ENCODE measurements at regions not wholly inside any gene's neighbourhood (a gene's known extent, or its start where the extent isn't known, plus 50 kb on each side); places are given as distances from the start of the nearest gene placed in this dataset.

DNA sequence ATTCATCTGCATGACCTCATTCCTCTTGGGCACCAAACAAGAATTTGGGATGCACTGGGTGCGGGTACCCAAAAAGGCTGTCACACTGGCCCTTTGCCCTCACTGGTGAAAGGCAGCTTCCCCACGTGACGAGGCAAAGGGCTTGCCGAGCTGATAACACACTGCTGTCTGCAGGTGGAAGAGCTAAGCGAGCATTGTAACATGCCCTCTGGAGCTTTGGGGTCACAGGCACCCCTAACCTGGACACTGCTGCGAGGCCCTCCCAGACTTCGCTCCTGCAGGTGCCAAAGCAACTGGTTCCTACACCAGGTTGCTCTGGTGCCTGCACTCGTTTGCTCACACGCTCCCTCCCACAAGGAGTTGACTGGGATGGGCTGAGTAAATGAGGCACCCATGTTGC is 1595.7 kb downstream of the HACE1 start:
- H3K27ac ChIP-seq, result no peak overlapping the region
- TF ChIP-seq, protein P1, sequence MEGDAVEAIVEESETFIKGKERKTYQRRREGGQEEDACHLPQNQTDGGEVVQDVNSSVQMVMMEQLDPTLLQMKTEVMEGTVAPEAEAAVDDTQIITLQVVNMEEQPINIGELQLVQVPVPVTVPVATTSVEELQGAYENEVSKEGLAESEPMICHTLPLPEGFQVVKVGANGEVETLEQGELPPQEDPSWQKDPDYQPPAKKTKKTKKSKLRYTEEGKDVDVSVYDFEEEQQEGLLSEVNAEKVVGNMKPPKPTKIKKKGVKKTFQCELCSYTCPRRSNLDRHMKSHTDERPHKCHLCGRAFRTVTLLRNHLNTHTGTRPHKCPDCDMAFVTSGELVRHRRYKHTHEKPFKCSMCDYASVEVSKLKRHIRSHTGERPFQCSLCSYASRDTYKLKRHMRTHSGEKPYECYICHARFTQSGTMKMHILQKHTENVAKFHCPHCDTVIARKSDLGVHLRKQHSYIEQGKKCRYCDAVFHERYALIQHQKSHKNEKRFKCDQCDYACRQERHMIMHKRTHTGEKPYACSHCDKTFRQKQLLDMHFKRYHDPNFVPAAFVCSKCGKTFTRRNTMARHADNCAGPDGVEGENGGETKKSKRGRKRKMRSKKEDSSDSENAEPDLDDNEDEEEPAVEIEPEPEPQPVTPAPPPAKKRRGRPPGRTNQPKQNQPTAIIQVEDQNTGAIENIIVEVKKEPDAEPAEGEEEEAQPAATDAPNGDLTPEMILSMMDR (IDR thresholded peaks at IDR 0.05), result no peak
- TF ChIP-seq ZFX (IDR thresholded peaks at IDR 0.05; ENCODE audit: borderline replicate concordance), result no peak

GRCh38 chr6:103255132-103255531 is 1604.6 kb downstream of the HACE1 start:
- TF ChIP-seq ZFX (IDR thresholded peaks at IDR 0.05; ENCODE audit: borderline replicate concordance), result no peak
- TF ChIP-seq, protein P1 (IDR thresholded peaks at IDR 0.05), result no peak
- no peak overlapping the region for H3K27ac ChIP-seq

GRCh38 chr6:103236923-103237322 is 1622.8 kb downstream of the HACE1 start:
- no peak overlapping the region for H3K27ac ChIP-seq
- TF ChIP-seq ZFX (IDR thresholded peaks at IDR 0.05; ENCODE audit: borderline replicate concordance), result no peak
- TF ChIP-seq, protein P1 (IDR thresholded peaks at IDR 0.05), result no peak

DNA sequence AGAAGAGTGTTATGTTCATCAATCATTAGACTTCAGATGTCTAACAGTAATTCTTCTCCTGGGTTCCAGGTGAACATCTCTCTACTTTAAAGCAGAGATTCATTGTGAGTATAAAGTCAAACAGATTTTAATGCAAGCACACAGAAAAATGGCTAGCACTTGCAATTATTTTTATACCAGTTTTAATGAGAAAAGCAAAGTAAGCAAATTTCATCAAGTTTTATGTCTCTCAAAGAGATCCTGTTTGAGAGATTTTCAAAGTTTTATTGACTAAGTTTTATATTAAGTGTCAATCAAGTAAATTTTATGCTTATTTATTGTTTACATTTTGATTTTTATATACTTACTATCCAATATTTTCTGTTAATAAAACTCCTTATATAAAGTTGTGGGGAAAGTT is 1628.5 kb downstream of the HACE1 start:
- no peak overlapping the region for H3K27ac ChIP-seq
- TF ChIP-seq ZFX (IDR thresholded peaks at IDR 0.05; ENCODE audit: borderline replicate concordance), result no peak
- TF ChIP-seq, protein P1 (IDR thresholded peaks at IDR 0.05), result no peak

DNA sequence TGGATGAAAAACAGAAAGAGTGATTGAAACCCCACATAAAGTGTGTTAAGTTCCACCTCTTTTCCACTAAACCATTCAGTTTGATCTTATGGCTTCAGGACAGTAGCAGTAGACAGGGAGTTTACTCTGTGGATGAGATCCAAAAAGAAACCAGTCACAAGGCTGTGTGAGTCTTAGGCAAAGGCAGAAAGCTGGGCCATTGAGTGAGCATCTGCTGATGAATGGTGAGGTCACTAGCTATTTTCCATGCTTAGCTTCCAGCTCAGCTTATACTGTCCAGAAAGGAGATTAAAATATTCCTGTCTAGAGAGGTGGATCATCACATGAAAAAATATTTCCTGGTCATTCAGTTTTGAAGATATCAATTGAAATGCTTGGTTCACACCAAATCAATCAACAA is 1643.9 kb downstream of the HACE1 start:
- TF ChIP-seq, protein P1 (IDR thresholded peaks at IDR 0.05), result no peak
- no peak for TF ChIP-seq ZFX (IDR thresholded peaks at IDR 0.05; ENCODE audit: borderline replicate concordance)
- no peak overlapping the region for H3K27ac ChIP-seq

DNA sequence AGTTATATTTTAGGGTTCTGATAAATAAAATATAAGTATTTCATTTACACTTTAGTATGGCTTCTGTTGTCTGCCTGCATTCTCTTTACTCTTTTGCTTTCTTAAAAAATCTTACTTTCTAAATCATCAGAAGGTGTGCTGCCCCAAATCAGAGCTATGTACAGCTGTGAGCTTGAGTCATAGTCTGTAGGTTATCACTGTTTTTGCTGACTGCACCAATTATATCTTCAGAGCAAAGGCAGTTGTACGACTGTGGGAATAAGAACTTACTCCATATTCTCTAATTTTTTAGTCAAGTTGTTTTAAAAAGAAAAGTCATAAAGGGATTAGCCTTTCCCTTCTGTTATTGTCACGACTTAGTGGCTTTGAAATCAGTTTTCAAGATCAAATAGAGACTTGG is 1649.0 kb downstream of the HACE1 start:
- no peak overlapping the region for H3K27ac ChIP-seq
- TF ChIP-seq ZFX (IDR thresholded peaks at IDR 0.05; ENCODE audit: borderline replicate concordance), result no peak
- TF ChIP-seq, protein P1 (IDR thresholded peaks at IDR 0.05), result no peak

GRCh38 chr6:103198386-103198785 is 1661.3 kb downstream of the HACE1 start:
- TF ChIP-seq, protein P1 (IDR thresholded peaks at IDR 0.05), result no peak
- no peak for TF ChIP-seq ZFX (IDR thresholded peaks at IDR 0.05; ENCODE audit: borderline replicate concordance)

More at GRCh38 chr6:103198386-103198785, 1661.3 kb downstream of the HACE1 start:
- no peak overlapping the region for H3K27ac ChIP-seq

Data from 22Rv1 (cell line).